GM19193 (cell line): ENCODE measurements at regions not wholly inside any gene's neighbourhood (a gene's known extent, or its start where the extent isn't known, plus 50 kb on each side); places are given as distances from the start of the nearest gene placed in this dataset.

Experiments
- POLR2A ChIP-seq: IDR thresholded peaks from 4 replicates; pipeline ENCODE4 v1.6.1; 2011; ENCODE audit not compliant: insufficient read depth, insufficient read length; ENCODE audit errors: extremely low read depth

- no peak for TF ChIP-seq POLR2A
These were observed 102.8 kb upstream of the ZNF438 start for GRCh38 chr10:31134311-31134952.

DNA sequence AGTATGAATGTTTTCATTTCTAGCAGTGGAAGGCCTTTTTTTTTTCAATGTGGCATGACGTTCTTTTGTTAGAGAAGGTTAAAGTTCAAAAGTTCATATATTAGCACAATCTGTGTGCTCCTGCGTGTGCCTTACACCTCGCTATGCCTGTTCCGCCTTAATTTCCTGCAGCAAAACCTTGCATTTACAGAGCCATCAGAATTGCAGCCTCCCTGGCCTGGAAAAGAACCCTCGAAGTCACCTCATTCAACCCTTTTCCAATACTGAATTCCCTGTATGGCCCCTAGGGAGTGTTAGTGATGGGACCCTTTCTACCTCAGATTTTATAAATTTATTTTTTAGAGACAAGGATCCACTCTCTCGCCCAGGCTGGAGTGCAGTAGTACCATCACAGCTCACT lies 103.5 kb upstream of the ZNF438 start:
- TF ChIP-seq POLR2A: no peak

DNA sequence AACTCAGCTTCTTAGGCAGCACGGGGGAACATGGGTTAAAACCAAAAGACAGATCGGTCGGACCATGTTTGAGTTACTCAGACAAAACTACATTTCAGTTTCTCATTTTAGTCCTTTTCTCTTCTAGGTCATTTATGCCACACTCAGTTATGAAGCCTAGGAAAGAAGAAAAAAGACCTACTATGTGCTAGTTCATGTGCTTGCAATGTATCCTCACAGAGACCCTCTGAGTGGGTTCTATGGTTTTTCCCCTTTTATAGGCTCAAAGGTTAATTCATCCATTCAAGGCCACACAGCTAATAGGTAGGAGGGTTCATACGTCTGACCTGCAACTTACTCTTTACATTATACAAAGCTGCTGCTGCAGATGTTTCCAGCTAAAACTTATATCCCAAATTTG lies 104.7 kb upstream of the ZNF438 start:
- no peak for TF ChIP-seq POLR2A

DNA sequence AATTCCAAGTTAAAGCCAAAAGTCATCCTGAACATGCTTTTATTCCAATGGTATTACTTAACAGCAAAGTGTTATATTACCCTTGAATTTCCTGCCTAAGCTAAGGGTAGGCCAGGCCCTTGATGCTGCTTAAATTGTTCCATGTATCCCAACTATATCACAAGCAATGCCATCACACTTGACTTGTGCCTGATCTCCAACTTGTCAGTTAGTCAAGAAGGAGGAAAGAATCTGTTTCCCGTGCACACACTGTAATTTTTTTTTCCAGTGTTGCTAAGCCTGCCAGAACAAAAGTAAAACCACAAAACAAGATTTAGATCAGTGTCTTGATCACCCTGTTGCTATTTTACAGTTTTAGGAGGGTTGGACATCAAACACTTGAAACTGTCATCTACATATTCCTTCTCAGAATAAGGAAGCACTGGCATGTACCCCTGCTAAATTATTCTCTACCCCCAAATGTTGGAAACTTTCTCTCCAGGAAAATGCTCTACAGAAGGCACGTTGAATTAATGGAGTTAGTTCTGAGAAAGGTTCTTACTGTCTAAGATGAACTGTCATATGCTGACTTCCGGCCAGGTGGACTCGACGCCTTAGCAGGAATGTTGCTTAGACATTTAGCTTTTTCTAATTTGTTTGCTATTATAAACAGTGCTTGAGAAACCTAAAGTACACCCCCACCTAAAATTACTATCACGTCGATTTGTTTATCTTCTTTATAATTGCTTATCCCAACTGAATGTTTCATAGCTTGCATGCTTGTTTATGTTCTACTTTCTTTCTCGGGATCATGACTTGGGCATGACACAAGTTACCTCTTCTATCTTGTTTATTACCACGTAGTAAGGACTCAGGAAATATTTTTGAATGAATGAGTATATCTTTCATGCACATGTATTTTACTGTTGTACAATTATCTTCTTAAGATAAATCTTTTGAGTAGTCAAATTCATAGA lies 105.5 kb upstream of the ZNF438 start:
- no peak for TF ChIP-seq POLR2A

- no peak for TF ChIP-seq POLR2A
These were observed 106.4 kb upstream of the ZNF438 start for GRCh38 chr10:31138026-31138553.

DNA sequence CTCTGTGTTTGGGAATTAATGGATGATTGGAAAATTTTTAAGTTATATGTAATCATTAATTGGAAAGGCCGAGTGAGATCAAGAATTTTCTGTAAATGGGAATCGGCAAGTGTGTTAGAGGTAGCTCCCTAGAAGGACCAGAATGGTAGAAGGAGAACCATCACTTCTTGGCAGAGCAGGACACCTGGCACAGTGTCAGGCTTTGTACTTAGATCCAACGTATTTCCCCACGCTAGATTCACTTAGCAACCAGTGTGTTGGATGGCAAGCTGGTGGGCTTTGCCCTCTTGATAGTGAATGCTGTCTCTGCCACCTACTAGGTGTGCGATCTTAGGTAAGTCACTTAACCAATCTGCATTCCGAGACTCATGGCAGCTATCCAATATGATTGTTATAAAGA lies 107.8 kb upstream of the ZNF438 start:
- no peak for TF ChIP-seq POLR2A

GRCh38 chr10:31140716-31141115 lies 109.1 kb upstream of the ZNF438 start:
- TF ChIP-seq POLR2A: no peak

GRCh38 chr10:31142026-31142425 lies 110.4 kb upstream of the ZNF438 start:
- no peak for TF ChIP-seq POLR2A

GRCh38 chr10:31143331-31143935 lies 111.8 kb upstream of the ZNF438 start:
- no peak for TF ChIP-seq POLR2A

DNA sequence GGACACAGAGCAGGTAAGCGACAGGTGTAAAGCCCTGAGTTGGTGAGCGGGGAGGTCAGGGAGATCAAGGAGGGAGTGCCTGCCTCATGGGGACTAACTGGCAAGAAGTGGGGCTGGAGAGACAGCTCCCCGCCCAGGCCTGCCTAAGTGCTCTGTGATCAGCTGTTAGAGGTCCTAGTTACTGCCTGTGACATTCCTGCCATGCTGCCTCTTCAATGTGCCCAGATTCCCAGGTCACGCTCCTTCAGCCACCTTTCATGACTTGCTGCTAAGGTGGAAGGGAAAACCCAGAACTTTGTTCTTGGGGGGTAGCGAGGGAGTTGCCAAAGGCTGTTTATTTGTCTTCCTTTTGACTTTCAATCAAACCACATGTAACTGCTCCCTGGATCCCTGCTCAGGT lies 114.3 kb upstream of the ZNF438 start:
- no peak for TF ChIP-seq POLR2A

DNA sequence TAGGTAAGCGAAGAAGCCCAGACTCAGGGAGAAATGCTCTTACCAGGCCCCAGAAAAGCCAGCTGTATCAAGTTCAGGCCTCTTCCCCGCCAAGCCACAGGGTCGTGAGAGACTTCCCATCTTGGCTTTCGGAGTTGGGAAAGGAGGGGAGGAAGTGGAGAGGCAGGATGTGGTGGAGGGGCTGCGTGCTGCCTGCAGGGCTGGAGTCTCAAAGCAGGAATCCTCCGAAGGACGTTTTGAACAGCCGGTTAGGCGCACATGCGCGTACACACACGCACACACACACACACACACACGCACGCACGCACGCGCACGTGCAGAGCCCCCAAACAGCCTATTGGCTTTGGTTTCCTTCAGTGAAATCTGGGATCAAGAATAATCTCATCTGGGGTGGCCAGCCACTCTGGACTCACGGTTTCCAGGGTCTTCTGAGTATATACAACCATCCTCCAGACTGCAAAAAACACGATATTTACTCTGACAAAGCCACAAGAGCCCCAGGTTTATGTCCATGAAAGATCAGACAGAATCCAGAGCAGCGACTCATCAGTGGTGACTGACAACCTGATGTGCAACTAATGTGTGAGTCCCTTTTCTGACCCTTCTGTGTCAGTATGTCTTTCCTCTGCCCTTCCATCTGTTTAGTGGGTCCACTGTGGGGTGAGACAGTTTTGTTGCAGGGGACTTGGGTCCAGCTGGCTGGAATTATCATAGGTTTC lies 115.0 kb upstream of the ZNF438 start:
- no peak for TF ChIP-seq POLR2A

DNA sequence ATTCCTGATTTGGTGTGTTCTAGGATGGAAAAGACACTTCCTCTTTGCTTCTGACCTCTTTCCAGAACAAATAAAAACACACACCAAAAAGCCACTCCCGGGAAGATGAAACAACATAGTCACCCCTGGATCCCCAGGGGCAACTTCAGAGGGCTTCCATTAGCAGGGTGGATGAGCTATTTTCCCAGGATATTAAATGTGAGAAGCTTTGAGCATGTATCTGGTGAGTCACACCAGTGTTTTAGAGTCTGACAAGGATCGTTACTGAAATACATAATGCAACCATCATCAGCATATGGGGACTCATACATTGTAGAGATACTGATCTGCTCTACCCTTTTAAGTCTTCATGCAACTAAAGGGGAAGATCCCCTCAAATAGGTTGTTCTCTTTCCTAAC lies 115.5 kb upstream of the ZNF438 start:
- no peak for TF ChIP-seq POLR2A

DNA sequence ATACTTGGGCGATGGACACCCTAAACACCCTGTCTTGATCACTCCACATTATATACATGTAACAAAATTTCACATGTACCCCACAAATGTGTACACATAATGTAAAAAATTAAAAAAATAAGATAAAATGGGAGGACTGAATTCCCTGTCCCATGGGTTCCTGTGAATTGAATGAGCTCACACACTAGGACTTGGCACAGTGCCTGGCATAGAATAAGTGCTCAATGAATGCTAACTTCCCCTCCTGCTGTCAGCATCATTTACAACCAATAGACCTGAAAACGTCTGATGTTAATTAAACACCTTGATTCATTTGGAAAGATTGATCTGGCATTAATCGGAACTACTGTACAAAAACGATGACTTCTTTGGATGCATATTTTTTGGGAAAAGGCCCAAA lies 117.3 kb upstream of the ZNF438 start:
- no peak for TF ChIP-seq POLR2A

GRCh38 chr10:31149835-31150512 lies 118.3 kb upstream of the ZNF438 start:
- TF ChIP-seq POLR2A: no peak
